A673 (cell line): ENCODE measurements at regions not wholly inside any gene's neighbourhood (a gene's known extent, or its start where the extent isn't known, plus 50 kb on each side); places are given as distances from the start of the nearest gene placed in this dataset.

Source experiments
- BruUV-seq: library from RNA; stranded (reverse); fragments of 400-500 nt; replicated peaks from 2 replicates; lab custom pipeline; 2021; lab: Mats Ljungman, UMichigan
- CTCF ChIA-PET: fragments of 300-600 bp; sonication (Branson Sonifier 250); formaldehyde crosslinking; loops from one replicate; lab custom pipeline; 2022; ENCODE audit warnings: antibody characterized with exemption; lab: Charles Lee
- POLR2A ChIA-PET: fragments of 300-600 bp; sonication (Branson Sonifier 250); formaldehyde crosslinking; loops from one replicate; lab custom pipeline; 2022; ENCODE audit warnings: antibody characterized with exemption; ENCODE audit not compliant: low non-redundant PET; lab: Charles Lee
- DNase-seq: peaks from one replicate; pipeline ENCODE4 v3.0.0-alpha.2; 2015; ENCODE audit warnings: low spot score
- H3K27ac ChIP-seq: fragments of 200-600 bp; sonication (generic); 2 replicates; pipeline ENCODE4 v1.5.1; 2016; ENCODE audit warnings: mixed run types, low read depth, mild to moderate bottlenecking, mixed read lengths, antibody characterized with exemption, low read length; ENCODE audit not compliant: poor library complexity, severe bottlenecking
- H3K27me3 ChIP-seq: fragments of 200-600 bp; sonication (generic); replicated peaks from 2 replicates; pipeline ENCODE4 v1.6.1; 2017; ENCODE audit warnings: mixed run types, low read depth, mild to moderate bottlenecking, mixed read lengths, antibody characterized with exemption, low read length; ENCODE audit not compliant: insufficient read depth, poor library complexity
- H3K36me3 ChIP-seq: fragments of 200-600 bp; sonication (generic); 2 replicates; pipeline ENCODE4 v1.6.1; 2016; ENCODE audit warnings: mixed run types, mild to moderate bottlenecking, mixed read lengths, antibody characterized with exemption, low read length; ENCODE audit not compliant: insufficient read depth, poor library complexity, severe bottlenecking
- H3K4me1 ChIP-seq: fragments of 200-600 bp; sonication (generic); 2 replicates; pipeline ENCODE4 v1.6.1; 2017; ENCODE audit warnings: mixed run types, mild to moderate bottlenecking, mixed read lengths, antibody characterized with exemption, low read length; ENCODE audit not compliant: insufficient read depth, poor library complexity, severe bottlenecking
- H3K4me3 ChIP-seq: fragments of 200-600 bp; sonication (generic); 2 replicates; pipeline ENCODE4 v1.5.1; 2016; ENCODE audit warnings: low read depth, mixed run types, mild to moderate bottlenecking, mixed read lengths, low read length; ENCODE audit not compliant: poor library complexity, severe bottlenecking
- H3K9me3 ChIP-seq: fragments of 200-600 bp; sonication (generic); 2 replicates; pipeline ENCODE4 v1.6.1; 2016; ENCODE audit warnings: mixed run types, low read depth, mild to moderate bottlenecking, mixed read lengths, antibody characterized with exemption, low read length; ENCODE audit not compliant: poor library complexity, severe bottlenecking
- CTCF ChIP-seq: fragments of 300-800, 200-600 bp; sonication (generic); conservative IDR thresholded peaks from 2 replicates; pipeline ENCODE4 v1.5.1; 2017; ENCODE audit warnings: low read depth, mild to moderate bottlenecking, antibody characterized with exemption, low read length, moderate library complexity, mixed read lengths
- EZH2 ChIP-seq: fragments of 200-600 bp; sonication (generic); IDR thresholded peaks from 2 replicates; pipeline ENCODE4 v1.6.1; 2017; ENCODE audit warnings: borderline replicate concordance, low read depth, mild to moderate bottlenecking, mixed read lengths, antibody characterized with exemption, low read length; ENCODE audit not compliant: poor library complexity, severe bottlenecking
- intact Hi-C: fragments of 100-400 bp; cut with micrococcal nuclease; formaldehyde crosslinking; loops from one replicate; pipeline ENCODE4 v1.10.0; 2022; ENCODE audit not compliant: unreplicated experiment

GRCh38 chr1:238722812-238723211, 663.6 kb upstream of the CHRM3 start:
- Histone ChIP-seq H3K27me3 (no peaks in the 10 kb centered on the region), H3K4me3 (no peak overlapping the region), H3K4me1 (no peaks in the 10 kb centered on the region), H3K36me3 (no peaks in the 10 kb centered on the region), H3K27ac (no peak overlapping the region), H3K9me3 (no peaks in the 10 kb centered on the region)
- DNase-seq, result no peak
- intact Hi-C loops, result no loop called here
- no TSS peak for BruUV-seq
- no peak for TF ChIP-seq CTCF
- no peak for TF ChIP-seq EZH2
- ChIA-PET POLR2A (no interaction called here), CTCF (no interaction called here)

- ChIA-PET CTCF (no interaction called here), POLR2A (no interaction called here)
- no peak overlapping the region for H3K27ac ChIP-seq
- no peaks in the 10 kb centered on the region for H3K27me3 ChIP-seq
- no peaks in the 10 kb centered on the region for H3K4me1 ChIP-seq
- intact Hi-C loops, result no loop called here
- H3K36me3 ChIP-seq, result no peaks in the 10 kb centered on the region
- no TSS peak for BruUV-seq
- no peak overlapping the region for H3K4me3 ChIP-seq
- no peak for DNase-seq
- H3K9me3 ChIP-seq, result no peaks in the 10 kb centered on the region
- TF ChIP-seq EZH2 (no peak), CTCF (no peak)
These were observed 675.7 kb upstream of the CHRM3 start for GRCh38 chr1:238710697-238711096.

- POLR2A ChIA-PET, result no interaction called here
- DNase-seq, result no peak
- Histone ChIP-seq H3K36me3 (no peaks in the 10 kb centered on the region), H3K27ac (no peak overlapping the region), H3K4me1 (no peaks in the 10 kb centered on the region), H3K9me3 (no peaks in the 10 kb centered on the region), H3K27me3 (no peaks in the 10 kb centered on the region), H3K4me3 (no peak overlapping the region)
- CTCF ChIA-PET, result no interaction called here
- BruUV-seq, result no TSS peak
- TF ChIP-seq EZH2, result no peak
- TF ChIP-seq CTCF, result no peak
- intact Hi-C loops, result no loop called here
These were observed 685.3 kb upstream of the CHRM3 start for GRCh38 chr1:238701024-238701423.
